GM23248 (cell line): ENCODE measurements at regions not wholly inside any gene's neighbourhood (a gene's known extent, or its start where the extent isn't known, plus 50 kb on each side); places are given as distances from the start of the nearest gene placed in this dataset.

Experiments used
- EZH2 ChIP-seq: fragments of 200-600 bp; sonication (generic); IDR thresholded peaks from 2 replicates; pipeline ENCODE4 v1.6.1; 2018; ENCODE audit warnings: antibody characterized with exemption, mild to moderate bottlenecking; ENCODE audit not compliant: insufficient read depth, poor library complexity, severe bottlenecking
- EZH2phosphoT487 ChIP-seq: fragments of 200-600 bp; sonication (generic); IDR thresholded peaks from 2 replicates; pipeline ENCODE4 v1.6.1; 2018; ENCODE audit warnings: antibody characterized with exemption, moderate library complexity, mild to moderate bottlenecking, low read depth; ENCODE audit not compliant: insufficient read depth

- TF ChIP-seq EZH2 (no peak), EZH2phosphoT487 (no peak)
Observed at GRCh38 chr20:10984913-10985312, 311.1 kb upstream of the JAG1 start.
